A549 (cell line): ENCODE measurements at regions not wholly inside any gene's neighbourhood (a gene's known extent, or its start where the extent isn't known, plus 50 kb on each side); places are given as distances from the start of the nearest gene placed in this dataset.

Experiments
- ATAC-seq, 2 experiments: fragments of 200-7000 bp in 1 of 2; fragments of >200 bp in 1 of 2; cut with Nextera tagmentation in 1 of 2; cut with Tn5 transposase in 1 of 2; 3 replicates each; pipeline versions ENCODE4 v1.8.0 to v1.9.1; 2018 to 2020; ENCODE audit warnings: mild to moderate bottlenecking in 1 of 2, moderate library complexity in 1 of 2
- CTCF ChIA-PET: fragments of 300-600 bp; sonication (Branson Sonifier 250); formaldehyde crosslinking; extraction: SDS; loops from one replicate; lab custom pipeline; 2021; ENCODE audit warnings: antibody characterized with exemption, inconsistent platforms; lab: Yijun Ruan, JAX
- POLR2A ChIA-PET: fragments of 350-600 bp; formaldehyde crosslinking; extraction: SDS; loops from one replicate; lab custom pipeline; 2021; ENCODE audit warnings: antibody characterized with exemption, inconsistent platforms; lab: Yijun Ruan, JAX
- DNase-seq, 2 experiments: peaks; one replicate each; pipeline versions ENCODE4 v3.0.0 to v3.0.0-alpha.2; 2011 to 2016; ENCODE audit warnings: low read depth in 1 of 2, low spot score in 1 of 2
- FAIRE-seq: peaks from 2 replicates; lab custom pipeline; 2011; peaks lifted over from hg19 to GRCh38; lab: Jason Lieb, UNC
- H3K27ac ChIP-seq, 2 experiments: fragments of >200 bp; sonication (Bioruptor Twin); formaldehyde crosslinking; 3 replicates each; pipeline ENCODE4 v1.5.1; 2016 to 2017
- H3K4me1 ChIP-seq: fragments of >200 bp; sonication (Bioruptor Twin); formaldehyde crosslinking; 3 replicates; pipeline ENCODE4 v1.6.1; 2016
- H3K4me2 ChIP-seq: fragments of >200 bp; sonication (Bioruptor Twin); formaldehyde crosslinking; 3 replicates; pipeline ENCODE4 v1.6.1; 2016
- H3K4me3 ChIP-seq: fragments of >200 bp; sonication (Bioruptor Twin); formaldehyde crosslinking; 3 replicates; pipeline ENCODE4 v1.5.1; 2016
- H3K9me3 ChIP-seq: fragments of >200 bp; sonication (Bioruptor Twin); formaldehyde crosslinking; 3 replicates; pipeline ENCODE4 v1.6.1; 2016
- BHLHE40 ChIP-seq: IDR thresholded peaks from 2 replicates; pipeline ENCODE4 v1.6.1; 2012; ENCODE audit warnings: low read depth, low read length, inconsistent platforms
- CBX8 ChIP-seq: fragments of 200-600 bp; sonication (generic); IDR thresholded peaks from 2 replicates; pipeline ENCODE4 v1.6.1; 2016
- CEBPB ChIP-seq, 2 experiments: fragments of >200 bp in 1 of 2; sonication (Bioruptor Twin) in 1 of 2; formaldehyde crosslinking in 1 of 2; IDR thresholded peaks; 2 replicates each; pipeline ENCODE4 v1.6.1; 2012 to 2016
- CHD4 ChIP-seq: fragments of 200-600 bp; sonication (generic); IDR thresholded peaks from 2 replicates; pipeline ENCODE4 v1.6.1; 2016; ENCODE audit warnings: antibody characterized with exemption, mild to moderate bottlenecking, borderline replicate concordance
- EHF ChIP-seq: fragments of 250-450 bp; sonication (Bioruptor Pico); IDR thresholded peaks from 2 replicates; pipeline ENCODE4 v1.5.0; 2020; ENCODE audit warnings: mild to moderate bottlenecking
- EP300 ChIP-seq, 2 experiments: fragments of >200 bp; sonication (Bioruptor Twin); formaldehyde crosslinking; IDR thresholded peaks; 2 replicates in 1 of 2; 3 replicates in 1 of 2; pipeline ENCODE4 v1.6.1; 2016 to 2017
- FOSL2 ChIP-seq, 2 experiments: fragments of 450-650 bp in 1 of 2; fragments of >200 bp in 1 of 2; sonication (Bioruptor Twin) in 1 of 2; formaldehyde crosslinking; IDR thresholded peaks; 2 replicates each; pipeline versions ENCODE4 v1.5.0 to v1.6.1; 2016 to 2020; ENCODE audit warnings: mild to moderate bottlenecking in 1 of 2, moderate library complexity in 1 of 2
- GATA3 ChIP-seq: IDR thresholded peaks from 2 replicates; pipeline ENCODE4 v1.6.1; 2012; ENCODE audit warnings: borderline replicate concordance
- HOXA7 ChIP-seq: fragments of 250-450 bp; sonication (Bioruptor Pico); IDR thresholded peaks from 2 replicates; pipeline ENCODE4 v1.5.0; 2020; ENCODE audit warnings: mild to moderate bottlenecking, moderate library complexity
- JUNB ChIP-seq: fragments of >200 bp; sonication (Bioruptor Twin); formaldehyde crosslinking; IDR thresholded peaks from 2 replicates; pipeline ENCODE4 v1.6.1; 2016
- NPAS2 ChIP-seq: fragments of 250-450 bp; sonication (Bioruptor Pico); IDR thresholded peaks from 2 replicates; pipeline ENCODE4 v1.8.0; 2022; ENCODE audit warnings: mild to moderate bottlenecking, moderate library complexity, borderline replicate concordance
- NR3C1 ChIP-seq: fragments of >200 bp; sonication (Bioruptor Twin); formaldehyde crosslinking; IDR thresholded peaks from 3 replicates; pipeline ENCODE4 v1.6.1; 2017
- RAD21 ChIP-seq, 2 experiments: fragments of >200 bp in 1 of 2; sonication (Bioruptor Twin) in 1 of 2; formaldehyde crosslinking in 1 of 2; IDR thresholded peaks in 1 of 2; conservative IDR thresholded peaks in 1 of 2; 2 replicates in 1 of 2; 3 replicates in 1 of 2; pipeline ENCODE4 v1.6.1; 2012 to 2018; ENCODE audit warnings: inconsistent platforms in 1 of 2
- SREBF2 ChIP-seq: fragments of 450-650 bp; IDR thresholded peaks from 2 replicates; pipeline ENCODE4 v1.6.1; 2014; ENCODE audit warnings: mild to moderate bottlenecking, moderate library complexity
- ZSCAN20 ChIP-seq: fragments of 250-450 bp; sonication (Bioruptor Pico); IDR thresholded peaks from 2 replicates; pipeline ENCODE4 v1.8.0; 2022; ENCODE audit warnings: mild to moderate bottlenecking, moderate library complexity
- WGBS: methylation state at CpG from one replicate; pipeline ENCODE4 v1.1.6; 2017; ENCODE audit errors: missing lambda C conversion rate; 5-methylcytosine and 5-hydroxymethylcytosine counted together
- TF ChIP-seq, protein P1 (sequence below): IDR thresholded peaks from 2 replicates; pipeline ENCODE4 v1.6.1; 2012; ENCODE audit warnings: low read depth, borderline replicate concordance
- TF ChIP-seq, protein P2 (sequence below): fragments of >200 bp; sonication (Bioruptor Twin); formaldehyde crosslinking; IDR thresholded peaks from 3 replicates; pipeline ENCODE4 v1.6.1; 2016
- TF ChIP-seq, protein P3 (sequence below): fragments of 250-450 bp; sonication (Bioruptor Pico); IDR thresholded peaks from 2 replicates; pipeline ENCODE4 v1.5.0; 2021; ENCODE audit warnings: mild to moderate bottlenecking, moderate library complexity, borderline replicate concordance
- TF ChIP-seq, protein P4 (sequence below): IDR thresholded peaks from 2 replicates; pipeline ENCODE4 v1.6.1; 2012

DNA sequence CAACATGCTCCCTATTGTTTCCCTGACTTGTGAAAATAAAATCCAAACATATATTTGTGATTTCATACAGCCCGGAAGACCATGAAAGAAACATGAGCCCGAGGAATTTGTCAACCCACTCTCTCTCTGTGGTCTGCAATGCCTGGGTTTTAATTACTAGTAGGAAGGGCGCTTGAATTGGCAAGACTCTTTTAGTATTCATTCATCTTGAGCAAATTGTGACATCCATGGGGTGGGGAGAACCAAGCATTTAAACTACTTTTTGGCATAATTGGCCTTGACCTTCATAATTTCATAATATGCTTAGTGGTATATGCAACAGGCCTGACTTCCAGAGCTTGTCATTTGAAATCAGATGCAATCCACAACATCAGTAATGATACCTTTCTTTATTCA, 142.4 kb upstream of the BMPER start:
- H3K4me3 ChIP-seq = no peak overlapping the region
- ATAC-seq (no peak), FAIRE-seq (no peak), DNase-seq (no peak)
- WGBS = 64% methylated on average over 3 of the region's 3 CpGs
- TF ChIP-seq ZSCAN20 = no peak
- no peak for TF ChIP-seq NPAS2 (CRISPR knock-in tag)
- TF ChIP-seq, protein P1, sequence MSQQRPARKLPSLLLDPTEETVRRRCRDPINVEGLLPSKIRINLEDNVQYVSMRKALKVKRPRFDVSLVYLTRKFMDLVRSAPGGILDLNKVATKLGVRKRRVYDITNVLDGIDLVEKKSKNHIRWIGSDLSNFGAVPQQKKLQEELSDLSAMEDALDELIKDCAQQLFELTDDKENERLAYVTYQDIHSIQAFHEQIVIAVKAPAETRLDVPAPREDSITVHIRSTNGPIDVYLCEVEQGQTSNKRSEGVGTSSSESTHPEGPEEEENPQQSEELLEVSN = no peak
- no peak for TF ChIP-seq SREBF2
- no peak for TF ChIP-seq HOXA7
- no peak for TF ChIP-seq EHF (CRISPR knock-in tag)
- TF ChIP-seq CHD4 = no peak
- H3K9me3 ChIP-seq = no peaks in the 10 kb centered on the region
- H3K4me1 ChIP-seq = 0 out of 3 replicates have a peak, but pooled peaks cover 7% of the 10 kb centered on the region
- no peak overlapping the region for H3K4me2 ChIP-seq
- no peak overlapping the region for H3K27ac ChIP-seq
- ChIA-PET POLR2A (no interaction called here), CTCF (no interaction called here)

DNA sequence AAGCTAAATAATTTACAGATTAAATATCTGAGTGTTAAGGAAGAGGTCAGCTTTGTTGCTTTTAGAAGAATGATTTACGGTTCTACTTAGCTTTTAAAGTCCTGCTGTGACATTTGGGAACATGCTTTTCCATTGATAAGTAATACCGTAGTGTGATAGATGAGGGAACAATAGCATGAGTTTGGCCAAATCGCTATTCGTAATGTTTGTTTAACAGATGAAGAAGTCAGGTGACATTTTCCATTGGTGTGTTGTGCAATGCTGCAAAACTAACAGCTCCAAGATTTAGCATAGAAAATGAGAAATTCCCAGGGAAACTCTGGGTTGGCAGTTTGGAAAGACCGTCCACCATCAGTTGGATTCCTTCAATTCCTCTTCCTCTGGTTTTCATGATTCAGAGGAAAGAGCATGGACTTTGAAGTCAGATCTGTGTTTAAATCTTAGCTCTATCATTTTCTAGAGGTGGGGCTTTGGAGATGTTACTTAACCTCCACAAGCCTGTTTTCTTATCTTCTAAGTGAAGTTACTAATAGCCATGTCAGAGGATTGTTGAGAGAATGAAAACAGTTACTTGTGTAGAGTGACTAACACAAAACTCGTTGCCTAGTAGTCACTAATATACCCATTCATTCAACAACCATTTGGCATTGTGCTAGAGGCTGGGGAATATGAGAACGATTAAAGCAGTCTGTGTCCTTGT, 140.4 kb upstream of the BMPER start:
- WGBS = 46% methylated on average over 7 of the region's 7 CpGs
- Histone ChIP-seq H3K27ac (no peak overlapping the region), H3K4me2 (0 out of 3 replicates have a peak overlapping the region, but pooled peaks have one; percentile 21), H3K4me1 (0 out of 3 replicates have a peak, but pooled peaks cover 7% of the 10 kb centered on the region), H3K9me3 (no peaks in the 10 kb centered on the region), H3K4me3 (no peak overlapping the region)
- ChIA-PET POLR2A (no interaction called here), CTCF (interaction anchor here (0.7 to 1.5 kb wide), 3 partner anchors 43 to 168 kb away, joined by 3 to 5 read pairs (median 4); no protein-coding TSS in a partner anchor)
- no peak for TF ChIP-seq CBX8
- TF ChIP-seq CEBPB (IDR thresholded peaks at IDR 0.05) = no peak
- no peak for TF ChIP-seq JUNB
- TF ChIP-seq, protein P1 = no peak
- TF ChIP-seq, protein P2, sequence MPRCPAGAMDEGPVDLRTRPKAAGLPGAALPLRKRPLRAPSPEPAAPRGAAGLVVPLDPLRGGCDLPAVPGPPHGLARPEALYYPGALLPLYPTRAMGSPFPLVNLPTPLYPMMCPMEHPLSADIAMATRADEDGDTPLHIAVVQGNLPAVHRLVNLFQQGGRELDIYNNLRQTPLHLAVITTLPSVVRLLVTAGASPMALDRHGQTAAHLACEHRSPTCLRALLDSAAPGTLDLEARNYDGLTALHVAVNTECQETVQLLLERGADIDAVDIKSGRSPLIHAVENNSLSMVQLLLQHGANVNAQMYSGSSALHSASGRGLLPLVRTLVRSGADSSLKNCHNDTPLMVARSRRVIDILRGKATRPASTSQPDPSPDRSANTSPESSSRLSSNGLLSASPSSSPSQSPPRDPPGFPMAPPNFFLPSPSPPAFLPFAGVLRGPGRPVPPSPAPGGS = no peak
- TF ChIP-seq RAD21 (conservative IDR thresholded peaks at IDR 0.05 in 1 of 2, IDR thresholded peaks at IDR 0.05 in 1 of 2) = no peak
- TF ChIP-seq SREBF2 = no peak
- TF ChIP-seq, protein P3, sequence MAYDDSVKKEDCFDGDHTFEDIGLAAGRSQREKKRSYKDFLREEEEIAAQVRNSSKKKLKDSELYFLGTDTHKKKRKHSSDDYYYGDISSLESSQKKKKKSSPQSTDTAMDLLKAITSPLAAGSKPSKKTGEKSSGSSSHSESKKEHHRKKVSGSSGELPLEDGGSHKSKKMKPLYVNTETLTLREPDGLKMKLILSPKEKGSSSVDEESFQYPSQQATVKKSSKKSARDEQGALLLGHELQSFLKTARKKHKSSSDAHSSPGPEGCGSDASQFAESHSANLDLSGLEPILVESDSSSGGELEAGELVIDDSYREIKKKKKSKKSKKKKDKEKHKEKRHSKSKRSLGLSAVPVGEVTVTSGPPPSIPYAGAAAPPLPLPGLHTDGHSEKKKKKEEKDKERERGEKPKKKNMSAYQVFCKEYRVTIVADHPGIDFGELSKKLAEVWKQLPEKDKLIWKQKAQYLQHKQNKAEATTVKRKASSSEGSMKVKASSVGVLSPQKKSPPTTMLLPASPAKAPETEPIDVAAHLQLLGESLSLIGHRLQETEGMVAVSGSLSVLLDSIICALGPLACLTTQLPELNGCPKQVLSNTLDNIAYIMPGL (CRISPR knock-in tag) = no peak
- no peak for TF ChIP-seq EP300 (IDR thresholded peaks at IDR 0.05)
- FAIRE-seq = no peak
- no peak for DNase-seq
- no peak for ATAC-seq

DNA sequence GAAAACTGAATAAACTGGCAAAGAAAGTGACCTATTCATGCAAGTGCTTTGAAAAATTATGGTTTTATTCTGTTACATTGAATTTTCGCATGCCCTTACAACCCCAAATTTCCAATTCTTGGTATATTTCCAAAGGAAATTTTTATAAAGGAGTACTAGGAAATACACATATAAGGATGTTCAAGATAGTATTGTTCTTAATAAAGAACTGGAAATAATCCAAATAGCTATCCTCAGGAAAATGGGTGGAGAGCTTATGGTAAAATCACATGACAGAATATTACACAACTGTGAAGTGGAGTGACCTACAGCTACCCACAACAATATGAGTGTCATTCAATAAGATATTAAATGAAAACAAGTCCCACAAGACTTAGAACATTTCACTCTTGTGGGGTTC, 138.9 kb upstream of the BMPER start:
- FAIRE-seq (no peak), ATAC-seq (no peak), DNase-seq (no peak)
- ChIA-PET CTCF (interaction anchor here (1.0 kb wide), 1 partner anchor 166 kb away, joined by 3 read pairs; no protein-coding TSS in a partner anchor), POLR2A (no interaction called here)
- no peak for TF ChIP-seq FOSL2 (IDR thresholded peaks at IDR 0.05)
- TF ChIP-seq FOSL2 (CRISPR knock-in tag; IDR thresholded peaks at IDR 0.05) = no peak
- no peak for TF ChIP-seq GATA3
- no peak for TF ChIP-seq BHLHE40
- TF ChIP-seq, protein P4, sequence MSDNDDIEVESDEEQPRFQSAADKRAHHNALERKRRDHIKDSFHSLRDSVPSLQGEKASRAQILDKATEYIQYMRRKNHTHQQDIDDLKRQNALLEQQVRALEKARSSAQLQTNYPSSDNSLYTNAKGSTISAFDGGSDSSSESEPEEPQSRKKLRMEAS = no peak
- no peak for TF ChIP-seq NR3C1
- Histone ChIP-seq H3K9me3 (no peaks in the 10 kb centered on the region), H3K4me3 (no peak overlapping the region), H3K27ac (no peak overlapping the region), H3K4me2 (no peak overlapping the region), H3K4me1 (0 out of 3 replicates have a peak, but pooled peaks cover 7% of the 10 kb centered on the region)
- 58% methylated on average over 1 of the region's 1 CpG for WGBS
